Coronary artery (tissue), 2 donors: ENCODE measurements at regions not wholly inside any gene's neighbourhood (a gene's known extent, or its start where the extent isn't known, plus 50 kb on each side); places are given as distances from the start of the nearest gene placed in this dataset.

Experiments
- DNase-seq: peaks from one replicate; pipeline ENCODE4 v3.0.0-alpha.2; 2017; ENCODE audit warnings: low spot score
- H3K27ac ChIP-seq, 2 donors: fragments of 200-600 bp; sonication (generic); one replicate each; pipeline ENCODE4 v1.5.1; 2016 to 2019
- H3K4me3 ChIP-seq: fragments of 200-600 bp; sonication (generic); 2 replicates; pipeline ENCODE4 v1.5.1; 2016; ENCODE audit warnings: mild to moderate bottlenecking, moderate library complexity
- TF ChIP-seq, protein P1 (sequence below): fragments of 200-600 bp; sonication (generic); IDR thresholded peaks from one replicate; pipeline ENCODE4 v1.5.1; 2019; ENCODE audit warnings: antibody characterized with exemption

DNA sequence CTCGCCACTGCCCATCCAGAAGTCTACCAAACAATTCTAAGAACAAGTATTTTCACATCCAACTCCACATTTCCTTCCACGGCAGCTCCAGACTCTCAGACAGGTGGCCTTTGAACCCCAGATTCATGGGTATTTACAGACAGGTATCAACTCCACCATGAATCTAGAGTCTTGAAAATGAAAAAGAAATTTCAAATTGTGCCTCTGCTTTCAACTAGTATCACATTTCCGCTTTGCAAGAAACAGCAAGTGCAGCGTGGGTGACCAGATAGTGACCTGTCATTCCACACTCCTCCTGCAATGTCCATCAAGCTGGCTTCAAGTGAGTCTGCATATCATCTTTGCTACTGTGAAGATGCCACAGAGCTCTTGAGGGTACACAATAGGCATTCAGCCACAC lies 232.4 kb upstream of the RPL38 start:
- Histone ChIP-seq H3K4me3 (no peak overlapping the region), H3K27ac (no peak overlapping the region)
- TF ChIP-seq, protein P1, sequence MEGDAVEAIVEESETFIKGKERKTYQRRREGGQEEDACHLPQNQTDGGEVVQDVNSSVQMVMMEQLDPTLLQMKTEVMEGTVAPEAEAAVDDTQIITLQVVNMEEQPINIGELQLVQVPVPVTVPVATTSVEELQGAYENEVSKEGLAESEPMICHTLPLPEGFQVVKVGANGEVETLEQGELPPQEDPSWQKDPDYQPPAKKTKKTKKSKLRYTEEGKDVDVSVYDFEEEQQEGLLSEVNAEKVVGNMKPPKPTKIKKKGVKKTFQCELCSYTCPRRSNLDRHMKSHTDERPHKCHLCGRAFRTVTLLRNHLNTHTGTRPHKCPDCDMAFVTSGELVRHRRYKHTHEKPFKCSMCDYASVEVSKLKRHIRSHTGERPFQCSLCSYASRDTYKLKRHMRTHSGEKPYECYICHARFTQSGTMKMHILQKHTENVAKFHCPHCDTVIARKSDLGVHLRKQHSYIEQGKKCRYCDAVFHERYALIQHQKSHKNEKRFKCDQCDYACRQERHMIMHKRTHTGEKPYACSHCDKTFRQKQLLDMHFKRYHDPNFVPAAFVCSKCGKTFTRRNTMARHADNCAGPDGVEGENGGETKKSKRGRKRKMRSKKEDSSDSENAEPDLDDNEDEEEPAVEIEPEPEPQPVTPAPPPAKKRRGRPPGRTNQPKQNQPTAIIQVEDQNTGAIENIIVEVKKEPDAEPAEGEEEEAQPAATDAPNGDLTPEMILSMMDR: no peak
- no peak for DNase-seq

DNA sequence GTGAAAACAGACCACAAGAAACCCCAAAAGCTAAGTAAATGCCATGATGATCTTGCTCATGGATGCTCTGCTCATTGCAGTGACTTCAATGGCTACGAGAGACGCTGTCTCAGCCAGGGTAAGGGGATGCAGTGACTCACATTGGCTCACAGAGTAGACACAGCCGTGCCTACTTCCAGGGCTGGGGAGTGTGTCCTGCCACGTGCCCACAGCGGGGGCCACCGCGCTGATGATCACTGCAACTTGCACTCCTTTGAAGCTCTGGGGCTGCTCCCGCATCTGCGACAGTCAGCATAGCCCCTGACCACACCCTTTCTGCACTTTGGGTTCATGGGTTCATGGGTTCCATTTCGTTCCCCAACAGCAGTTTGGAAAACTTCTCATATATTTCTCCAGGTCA lies 231.4 kb upstream of the RPL38 start:
- no peak for DNase-seq
- no peak overlapping the region for H3K4me3 ChIP-seq
- H3K27ac ChIP-seq: no peak overlapping the region
- TF ChIP-seq, protein P1: no peak

DNA sequence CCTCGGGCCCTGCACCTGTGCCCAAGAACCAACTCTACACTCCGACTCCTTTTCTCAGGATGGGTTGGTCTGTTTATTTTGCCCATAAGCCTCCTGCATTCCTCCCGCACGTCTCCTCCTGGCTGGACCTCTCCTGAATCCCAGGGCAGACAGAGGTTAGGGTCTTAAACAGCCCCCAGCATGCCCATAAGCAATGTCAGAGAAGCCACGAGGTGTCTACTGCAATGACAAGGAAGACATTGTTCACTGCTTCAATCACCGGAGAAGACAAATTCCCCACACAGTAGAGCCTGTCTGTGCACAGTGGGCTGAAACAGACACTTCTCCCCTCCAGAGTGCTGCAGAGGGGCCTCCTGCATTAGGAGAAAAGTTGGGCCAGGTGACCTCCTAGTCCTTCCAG lies 230.6 kb upstream of the RPL38 start:
- TF ChIP-seq, protein P1: no peak
- no peak overlapping the region for H3K4me3 ChIP-seq
- no peak for DNase-seq
- H3K27ac ChIP-seq: no peak overlapping the region

DNA sequence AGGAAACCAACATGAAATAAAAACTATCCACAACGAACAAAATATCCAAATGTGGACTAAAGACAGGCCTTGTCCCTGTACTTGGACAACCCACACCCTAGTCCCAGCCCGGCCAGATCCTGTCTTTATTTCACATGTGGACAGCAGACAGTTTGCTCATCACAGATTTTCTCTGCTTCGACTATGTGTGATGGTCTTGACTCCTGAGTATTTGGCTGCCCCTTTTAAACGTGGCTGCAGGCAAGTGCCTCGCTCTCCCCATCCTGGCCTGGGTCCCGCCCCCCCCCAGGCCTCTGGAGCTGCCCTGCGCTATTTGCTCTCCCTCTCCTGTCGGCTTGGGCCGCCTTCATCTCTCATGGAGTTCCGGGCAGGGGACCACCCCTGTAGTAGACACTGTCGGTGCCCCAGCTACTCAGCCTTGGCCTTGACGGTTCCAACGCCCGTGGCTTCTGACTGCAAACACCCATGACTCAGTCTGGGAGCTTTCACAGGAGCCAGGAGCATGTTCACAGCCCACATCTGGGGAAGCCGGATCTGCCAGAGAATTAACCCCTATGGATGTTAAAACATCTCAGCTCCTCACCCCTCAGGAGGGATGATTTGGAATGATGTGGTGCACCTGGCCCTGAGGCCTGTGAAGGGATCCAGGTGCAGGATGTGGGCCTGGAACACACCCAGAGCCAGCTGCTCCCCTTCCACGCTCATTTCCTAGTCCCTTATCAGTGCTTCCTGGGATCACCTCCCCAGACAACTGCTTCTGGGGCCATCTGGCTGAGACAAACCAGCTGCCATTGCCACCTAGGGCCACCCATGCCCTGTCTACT lies 229.7 kb upstream of the RPL38 start:
- no peak for DNase-seq
- Histone ChIP-seq H3K27ac (no peak overlapping the region), H3K4me3 (no peak overlapping the region)
- TF ChIP-seq, protein P1: no peak

DNA sequence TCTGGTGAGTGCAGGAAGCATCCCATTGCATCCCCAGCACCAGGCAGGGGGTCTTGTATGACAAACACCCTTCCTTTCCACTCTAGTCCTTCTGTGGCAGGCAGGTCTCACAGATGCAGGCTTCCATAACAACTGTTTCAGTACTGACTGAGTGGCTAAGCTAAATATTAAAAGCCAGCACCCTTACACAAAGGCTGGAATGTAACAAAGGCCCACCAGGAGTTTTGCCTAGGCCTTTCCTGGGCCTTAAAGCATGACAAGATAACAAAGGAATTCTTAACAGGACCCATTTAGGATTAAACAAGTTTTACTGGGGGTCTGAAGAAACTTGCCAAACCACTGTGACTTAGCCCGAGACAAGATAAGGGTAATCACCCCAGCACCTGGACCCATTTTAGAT lies 228.9 kb upstream of the RPL38 start:
- no peak overlapping the region for H3K4me3 ChIP-seq
- H3K27ac ChIP-seq: no peak overlapping the region
- DNase-seq: no peak
- TF ChIP-seq, protein P1: no peak

DNA sequence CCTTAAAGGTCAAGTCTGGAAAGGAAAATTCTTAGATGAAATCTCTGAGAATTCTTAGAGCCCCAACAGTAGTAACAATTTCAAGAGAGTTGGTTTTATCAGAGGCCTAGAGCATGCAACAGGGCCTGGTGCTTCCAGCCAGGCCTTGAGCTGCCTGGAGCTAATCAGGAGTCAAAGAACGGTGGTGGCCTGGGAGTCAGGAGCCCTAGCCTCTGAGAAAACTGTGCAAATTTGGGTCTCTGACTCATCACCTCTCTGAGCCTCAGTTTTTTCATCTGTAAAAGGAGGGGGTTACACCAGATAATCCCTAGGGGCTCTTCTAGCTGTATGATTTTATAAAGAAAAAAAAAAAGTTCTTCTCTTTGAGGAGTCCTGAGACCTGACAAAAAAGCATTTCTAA lies 227.3 kb upstream of the RPL38 start:
- DNase-seq: no peak
- Histone ChIP-seq H3K4me3 (no peak overlapping the region), H3K27ac (no peak overlapping the region)
- TF ChIP-seq, protein P1: no peak
